WERI-Rb-1 (cell line): ENCODE measurements at regions not wholly inside any gene's neighbourhood (a gene's known extent, or its start where the extent isn't known, plus 50 kb on each side); places are given as distances from the start of the nearest gene placed in this dataset.

ENCODE experiments used
- DNase-seq: peaks from one replicate; pipeline ENCODE4 v3.0.0-alpha.2; 2020
- H3K27ac ChIP-seq: fragments of 250-450 bp; sonication (Bioruptor Pico); 2 replicates; pipeline ENCODE4 v1.5.1; 2020; ENCODE audit warnings: mild to moderate bottlenecking, moderate library complexity
- H3K27me3 ChIP-seq: fragments of 250-450 bp; sonication (Bioruptor Pico); 2 replicates; pipeline ENCODE4 v1.5.1; 2021; ENCODE audit warnings: mild to moderate bottlenecking, low read depth, moderate library complexity; ENCODE audit not compliant: insufficient read depth, severe bottlenecking
- H3K36me3 ChIP-seq: fragments of 250-450 bp; sonication (Bioruptor Pico); 2 replicates; pipeline ENCODE4 v1.5.1; 2020; ENCODE audit warnings: mild to moderate bottlenecking, moderate library complexity
- H3K4me3 ChIP-seq: 2 replicates; pipeline ENCODE4 v1.5.1; 2011; ENCODE audit warnings: low read depth, mild to moderate bottlenecking, control low read depth, low read length
- H3K9me3 ChIP-seq: fragments of 250-450 bp; sonication (Bioruptor Pico); 2 replicates; pipeline ENCODE4 v1.5.1; 2021; ENCODE audit warnings: mild to moderate bottlenecking, moderate library complexity; ENCODE audit not compliant: severe bottlenecking
- CTCF ChIP-seq: IDR thresholded peaks from 2 replicates; pipeline ENCODE4 v1.5.1; 2011; ENCODE audit warnings: low read depth, mild to moderate bottlenecking, control low read depth, inconsistent platforms, low read length

- DNase-seq, result no peak
- Histone ChIP-seq H3K4me3 (no peak overlapping the region), H3K9me3 (peaks cover 3% of the 10 kb centered on the region), H3K36me3 (no peaks in the 10 kb centered on the region), H3K27ac (no peak overlapping the region), H3K27me3 (no peaks in the 10 kb centered on the region)
- TF ChIP-seq CTCF, result no peak
These were observed 204.4 kb downstream of the TDRD15 start for GRCh38 chr2:21328177-21328576.

- no peaks in the 10 kb centered on the region for H3K27me3 ChIP-seq
- peaks cover 7% of the 10 kb centered on the region for H3K9me3 ChIP-seq
- DNase-seq, result no peak
- H3K4me3 ChIP-seq, result no peak overlapping the region
- no peak for TF ChIP-seq CTCF
- no peaks in the 10 kb centered on the region for H3K36me3 ChIP-seq
- H3K27ac ChIP-seq, result no peak overlapping the region
These were observed 207.1 kb downstream of the TDRD15 start for GRCh38 chr2:21330786-21331391.

- no peaks in the 10 kb centered on the region for H3K36me3 ChIP-seq
- H3K27me3 ChIP-seq, result no peaks in the 10 kb centered on the region
- no peak for DNase-seq
- no peak for TF ChIP-seq CTCF
- H3K9me3 ChIP-seq, result peaks cover 7% of the 10 kb centered on the region
- no peak overlapping the region for H3K4me3 ChIP-seq
- H3K27ac ChIP-seq, result no peak overlapping the region
These were observed 208.0 kb downstream of the TDRD15 start for GRCh38 chr2:21331625-21332370.

- DNase-seq, result no peak
- no peak overlapping the region for H3K4me3 ChIP-seq
- no peak overlapping the region for H3K27ac ChIP-seq
- no peaks in the 10 kb centered on the region for H3K27me3 ChIP-seq
- H3K9me3 ChIP-seq, result peaks cover 7% of the 10 kb centered on the region
- TF ChIP-seq CTCF, result no peak
- H3K36me3 ChIP-seq, result no peaks in the 10 kb centered on the region
These were observed 209.3 kb downstream of the TDRD15 start for GRCh38 chr2:21332993-21333625.

- no peak for TF ChIP-seq CTCF
- no peak overlapping the region for H3K27ac ChIP-seq
- DNase-seq, result no peak
These were observed 209.9 kb downstream of the TDRD15 start for GRCh38 chr2:21333684-21334083.

More at GRCh38 chr2:21333684-21334083, 209.9 kb downstream of the TDRD15 start:
- Histone ChIP-seq H3K27me3 (no peaks in the 10 kb centered on the region), H3K36me3 (no peaks in the 10 kb centered on the region), H3K9me3 (peaks cover 7% of the 10 kb centered on the region), H3K4me3 (no peak overlapping the region)
